ENCODE measurements at regions not wholly inside any gene's neighbourhood (a gene's known extent, or its start where the extent isn't known, plus 50 kb on each side); places are given as distances from the start of the nearest gene placed in this dataset.

DNA sequence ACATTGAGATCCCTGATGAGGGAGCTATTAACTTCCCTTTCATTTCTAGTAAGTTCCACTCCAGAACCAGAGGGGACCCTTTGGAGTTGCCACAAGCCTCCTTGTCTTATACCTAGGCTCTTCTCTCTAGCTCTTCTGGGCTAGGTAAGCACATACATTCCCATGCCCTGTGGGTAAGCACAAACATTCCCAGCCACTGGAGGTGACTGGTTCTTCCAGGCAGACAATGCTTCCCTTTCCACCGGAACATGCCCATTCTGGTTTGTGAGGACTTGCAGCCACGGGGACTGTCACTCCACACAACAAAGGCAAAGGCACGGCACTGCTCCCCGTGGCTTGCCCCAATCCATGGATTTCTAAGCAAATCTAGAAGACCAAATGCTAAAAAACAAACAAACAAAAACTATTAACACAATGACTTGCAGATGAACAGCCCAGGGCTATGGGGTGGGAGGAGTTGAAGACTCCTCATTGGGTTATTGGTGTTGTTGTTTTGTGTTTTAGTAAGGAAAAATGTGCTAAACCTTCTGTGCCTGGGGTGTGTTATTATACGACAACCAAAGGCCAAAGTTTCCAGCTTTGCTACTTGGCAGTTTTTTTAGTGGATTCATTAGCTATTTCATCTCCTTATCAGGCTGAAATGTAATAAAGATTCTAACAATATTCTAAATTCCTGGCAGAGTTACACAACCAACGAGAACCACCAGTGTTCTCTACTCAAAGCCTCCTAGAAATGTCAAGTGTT, 276.2 kb downstream of the SYK start:
- no peaks in the 10 kb centered on the region for H3K9me3 ChIP-seq (ENCODE audit: control insufficient read depth, insufficient read depth, low read length)
- no peak for TF ChIP-seq EZH2phosphoT487 (IDR thresholded peaks at IDR 0.05; ENCODE audit: borderline replicate concordance, low read length)
- TF ChIP-seq, protein P1, sequence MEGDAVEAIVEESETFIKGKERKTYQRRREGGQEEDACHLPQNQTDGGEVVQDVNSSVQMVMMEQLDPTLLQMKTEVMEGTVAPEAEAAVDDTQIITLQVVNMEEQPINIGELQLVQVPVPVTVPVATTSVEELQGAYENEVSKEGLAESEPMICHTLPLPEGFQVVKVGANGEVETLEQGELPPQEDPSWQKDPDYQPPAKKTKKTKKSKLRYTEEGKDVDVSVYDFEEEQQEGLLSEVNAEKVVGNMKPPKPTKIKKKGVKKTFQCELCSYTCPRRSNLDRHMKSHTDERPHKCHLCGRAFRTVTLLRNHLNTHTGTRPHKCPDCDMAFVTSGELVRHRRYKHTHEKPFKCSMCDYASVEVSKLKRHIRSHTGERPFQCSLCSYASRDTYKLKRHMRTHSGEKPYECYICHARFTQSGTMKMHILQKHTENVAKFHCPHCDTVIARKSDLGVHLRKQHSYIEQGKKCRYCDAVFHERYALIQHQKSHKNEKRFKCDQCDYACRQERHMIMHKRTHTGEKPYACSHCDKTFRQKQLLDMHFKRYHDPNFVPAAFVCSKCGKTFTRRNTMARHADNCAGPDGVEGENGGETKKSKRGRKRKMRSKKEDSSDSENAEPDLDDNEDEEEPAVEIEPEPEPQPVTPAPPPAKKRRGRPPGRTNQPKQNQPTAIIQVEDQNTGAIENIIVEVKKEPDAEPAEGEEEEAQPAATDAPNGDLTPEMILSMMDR (IDR thresholded peaks at IDR 0.05; ENCODE audit: low read depth, low read length, poor library complexity, severe bottlenecking), result no peak
- no peaks in the 10 kb centered on the region for H3K9me2 ChIP-seq (replicated peaks; ENCODE audit: control insufficient read depth, low read length)
- no peak overlapping the region for H3K4me2 ChIP-seq (ENCODE audit: low read length)
- H3K27me3 ChIP-seq (ENCODE audit: control insufficient read depth, low read length), result no peaks in the 10 kb centered on the region
- no peaks in the 10 kb centered on the region for H3F3A ChIP-seq (ENCODE audit: control insufficient read depth, insufficient read depth)
- no peaks in the 10 kb centered on the region for H3K79me2 ChIP-seq (ENCODE audit: control insufficient read depth, low read length)
- H3K27ac ChIP-seq (ENCODE audit: low read depth, low read length), result no peak overlapping the region
- H3K4me1 ChIP-seq (ENCODE audit: control insufficient read depth, low read length), result no peaks in the 10 kb centered on the region
- H3K4me3 ChIP-seq (ENCODE audit: low read length), result no peak overlapping the region
- H3K36me3 ChIP-seq (ENCODE audit: control insufficient read depth, low read length), result no peaks in the 10 kb centered on the region
- H4K20me1 ChIP-seq (ENCODE audit: control insufficient read depth, insufficient read depth, low read depth, low read length), result no peaks in the 10 kb centered on the region

DNA sequence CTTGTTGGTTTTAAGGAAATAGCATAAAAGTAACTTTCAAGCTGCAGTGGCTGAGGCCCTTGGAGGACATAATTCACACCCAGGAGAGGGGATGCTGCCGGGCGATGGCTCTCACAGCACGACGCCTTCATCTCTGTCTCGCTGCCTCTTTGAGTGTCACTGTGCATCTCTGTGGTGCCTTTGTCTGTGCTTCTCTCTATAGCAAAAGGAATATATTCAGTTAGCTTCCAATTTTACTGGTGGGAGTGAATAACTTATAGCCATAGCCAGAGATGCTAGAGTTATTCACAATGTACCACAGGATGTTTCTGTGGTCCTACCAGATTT, 276.7 kb downstream of the SYK start:
- Histone ChIP-seq H3K4me3 (ENCODE audit: low read length) (no peak overlapping the region), H3K9me2 (replicated peaks; ENCODE audit: control insufficient read depth, low read length) (no peaks in the 10 kb centered on the region), H3K9me3 (ENCODE audit: control insufficient read depth, insufficient read depth, low read length) (no peaks in the 10 kb centered on the region), H3K79me2 (ENCODE audit: control insufficient read depth, low read length) (no peaks in the 10 kb centered on the region), H3K27ac (ENCODE audit: low read depth, low read length) (no peak overlapping the region), H3K36me3 (ENCODE audit: control insufficient read depth, low read length) (no peaks in the 10 kb centered on the region), H4K20me1 (ENCODE audit: control insufficient read depth, insufficient read depth, low read depth, low read length) (no peaks in the 10 kb centered on the region), H3K27me3 (ENCODE audit: control insufficient read depth, low read length) (no peaks in the 10 kb centered on the region), H3K4me2 (ENCODE audit: low read length) (no peak overlapping the region), H3F3A (ENCODE audit: control insufficient read depth, insufficient read depth) (no peaks in the 10 kb centered on the region), H3K4me1 (ENCODE audit: control insufficient read depth, low read length) (no peaks in the 10 kb centered on the region)
- TF ChIP-seq, protein P1 (IDR thresholded peaks at IDR 0.05; ENCODE audit: low read depth, low read length, poor library complexity, severe bottlenecking), result no peak
- TF ChIP-seq EZH2phosphoT487 (IDR thresholded peaks at IDR 0.05; ENCODE audit: borderline replicate concordance, low read length), result no peak

DNA sequence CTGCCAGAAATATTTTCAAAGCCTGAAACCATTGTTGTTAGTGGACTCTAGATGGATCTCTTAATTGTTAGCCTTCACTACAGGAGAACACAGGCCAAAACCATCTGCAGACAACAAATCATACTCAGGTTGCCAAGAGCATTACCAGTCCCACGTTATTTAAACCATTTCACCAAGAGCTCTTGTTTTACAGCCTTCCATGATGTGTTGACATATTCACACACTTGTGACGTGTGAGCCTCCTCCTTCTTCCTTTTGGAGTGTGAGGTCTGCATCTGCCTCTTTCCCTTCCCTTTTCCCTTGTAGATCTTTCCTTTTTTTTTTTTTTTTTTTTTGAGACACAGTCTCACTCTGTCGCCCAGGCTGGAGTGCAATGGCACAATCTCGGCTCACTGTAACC, 279.0 kb downstream of the AUH start:
- Histone ChIP-seq H3K36me3 (ENCODE audit: control insufficient read depth, low read length) (no peaks in the 10 kb centered on the region), H3K9me3 (ENCODE audit: control insufficient read depth, insufficient read depth, low read length) (no peaks in the 10 kb centered on the region), H3K9me2 (replicated peaks; ENCODE audit: control insufficient read depth, low read length) (no peaks in the 10 kb centered on the region), H3K4me3 (ENCODE audit: low read length) (no peak overlapping the region), H3F3A (ENCODE audit: control insufficient read depth, insufficient read depth) (no peaks in the 10 kb centered on the region), H3K27ac (ENCODE audit: low read depth, low read length) (no peak overlapping the region), H3K4me2 (ENCODE audit: low read length) (no peak overlapping the region), H3K4me1 (ENCODE audit: control insufficient read depth, low read length) (no peaks in the 10 kb centered on the region), H3K27me3 (ENCODE audit: control insufficient read depth, low read length) (peaks cover 12% of the 10 kb centered on the region), H4K20me1 (ENCODE audit: control insufficient read depth, insufficient read depth, low read depth, low read length) (no peaks in the 10 kb centered on the region), H3K79me2 (ENCODE audit: control insufficient read depth, low read length) (no peaks in the 10 kb centered on the region)
- TF ChIP-seq, protein P1 (IDR thresholded peaks at IDR 0.05; ENCODE audit: low read depth, low read length, poor library complexity, severe bottlenecking), result no peak
- TF ChIP-seq EZH2phosphoT487 (IDR thresholded peaks at IDR 0.05; ENCODE audit: borderline replicate concordance, low read length), result no peak

Data from DOHH2 (cell line).